Mesenchymal stem cell (in vitro differentiated cells and primary cell): ENCODE measurements at regions not wholly inside any gene's neighbourhood (a gene's known extent, or its start where the extent isn't known, plus 50 kb on each side); places are given as distances from the start of the nearest gene placed in this dataset.
"Not testable (repeated sequence)": the region's sequence is repeated elsewhere in the genome, so short reads cannot be mapped to it uniquely, and the experiment has no call there.

Source experiments
- DNase-seq: peaks from one replicate; pipeline ENCODE4 v3.0.0-alpha.2; 2013
- H2AFZ ChIP-seq: one replicate; pipeline ENCODE4 v1.6.1; 2013; ENCODE audit warnings: low read depth, mild to moderate bottlenecking, control low read depth, inconsistent platforms, low read length, moderate library complexity
- H2AK5ac ChIP-seq: 2 replicates; pipeline ENCODE4 v1.6.1; 2013; ENCODE audit warnings: low read length, moderate library complexity, mild to moderate bottlenecking, inconsistent platforms; ENCODE audit not compliant: severe bottlenecking
- H2BK120ac ChIP-seq: one replicate; pipeline ENCODE4 v1.6.1; 2013; ENCODE audit warnings: low read depth, mild to moderate bottlenecking, inconsistent platforms, low read length, moderate library complexity
- H2BK12ac ChIP-seq, 2 experiments: one replicate each; pipeline ENCODE4 v1.6.1; 2013; ENCODE audit warnings: inconsistent platforms in 2 of 2, low read length in 2 of 2, mild to moderate bottlenecking in 2 of 2, moderate library complexity in 2 of 2, control low read depth in 1 of 2
- H2BK15ac ChIP-seq: one replicate; pipeline ENCODE4 v1.6.1; 2013; ENCODE audit warnings: mild to moderate bottlenecking, low read depth, inconsistent platforms; ENCODE audit not compliant: poor library complexity, severe bottlenecking
- H2BK5ac ChIP-seq: 2 replicates; pipeline ENCODE4 v1.6.1; 2013; ENCODE audit warnings: low read depth, mild to moderate bottlenecking, low read length, control low read depth, inconsistent platforms; ENCODE audit not compliant: poor library complexity, severe bottlenecking
- H3K14ac ChIP-seq, 2 experiments: one replicate each; pipeline ENCODE4 v1.6.1; 2013; ENCODE audit warnings: inconsistent platforms in 2 of 2, low read length in 2 of 2, control low read depth in 1 of 2, mild to moderate bottlenecking in 1 of 2, moderate library complexity in 1 of 2
- H3K18ac ChIP-seq, 2 experiments: one replicate each; pipeline ENCODE4 v1.6.1; 2013; ENCODE audit warnings: inconsistent platforms in 2 of 2, low read length in 2 of 2, control low read depth in 1 of 2, low read depth in 1 of 2, mild to moderate bottlenecking in 1 of 2
- H3K23ac ChIP-seq, 2 experiments: one replicate each; pipeline ENCODE4 v1.6.1; 2013; ENCODE audit warnings: inconsistent platforms in 2 of 2, low read length in 2 of 2, mild to moderate bottlenecking in 2 of 2, moderate library complexity in 2 of 2, control low read depth in 1 of 2
- H3K27ac ChIP-seq: 2 replicates; pipeline ENCODE4 v1.5.1; 2013; ENCODE audit warnings: mild to moderate bottlenecking, moderate library complexity, low read length, control low read depth, inconsistent platforms; ENCODE audit not compliant: poor library complexity, severe bottlenecking
- H3K27me3 ChIP-seq, 2 experiments: 2 replicates each; pipeline versions ENCODE4 v1.6.1 to v1.7.0; 2013; ENCODE audit warnings: low read length in 2 of 2, mild to moderate bottlenecking in 2 of 2, moderate library complexity in 2 of 2, control low read depth in 1 of 2, inconsistent platforms in 1 of 2; ENCODE audit not compliant: control insufficient read depth in 1 of 2, insufficient read depth in 1 of 2
- H3K36me3 ChIP-seq, 2 experiments: 2 replicates each; pipeline versions ENCODE4 v1.6.1 to v1.7.0; 2013; ENCODE audit warnings: low read length in 2 of 2, control low read depth in 1 of 2, inconsistent platforms in 1 of 2, low read depth in 1 of 2, mild to moderate bottlenecking in 1 of 2; ENCODE audit not compliant: insufficient read depth in 2 of 2, control insufficient read depth in 1 of 2
- H3K4ac ChIP-seq, 2 experiments: one replicate each; pipeline ENCODE4 v1.6.1; 2013; ENCODE audit warnings: inconsistent platforms in 2 of 2, low read length in 2 of 2, mild to moderate bottlenecking in 2 of 2, moderate library complexity in 2 of 2, control low read depth in 1 of 2, low read depth in 1 of 2
- H3K4me1 ChIP-seq: 2 replicates; pipeline ENCODE4 v1.6.1; 2013; ENCODE audit warnings: low read depth, low read length, control low read depth; ENCODE audit not compliant: control insufficient read depth, insufficient read depth
- H3K4me2 ChIP-seq: 2 replicates; pipeline ENCODE4 v1.6.1; 2013; ENCODE audit warnings: low read length, mild to moderate bottlenecking, inconsistent platforms; ENCODE audit not compliant: poor library complexity, severe bottlenecking
- H3K4me3 ChIP-seq, 2 experiments: 2 replicates each; pipeline versions ENCODE4 v1.5.1 to v1.7.0; 2013; ENCODE audit warnings: low read length in 2 of 2, mild to moderate bottlenecking in 2 of 2, control low read depth in 1 of 2, low read depth in 1 of 2; ENCODE audit not compliant: insufficient read depth in 1 of 2
- H3K79me1 ChIP-seq: replicated peaks from 2 replicates; pipeline ENCODE4 v1.6.1; 2013; ENCODE audit warnings: mild to moderate bottlenecking, control low read depth, low read length, inconsistent platforms; ENCODE audit not compliant: poor library complexity, severe bottlenecking
- H3K9ac ChIP-seq: 2 replicates; pipeline ENCODE4 v1.7.0; 2013; ENCODE audit warnings: mild to moderate bottlenecking, low read length, moderate library complexity
- H3K9me3 ChIP-seq: 2 replicates; pipeline ENCODE4 v1.7.0; 2013; ENCODE audit warnings: mild to moderate bottlenecking, low read length; ENCODE audit not compliant: control insufficient read depth
- H4K8ac ChIP-seq: one replicate; pipeline ENCODE4 v1.6.1; 2013; ENCODE audit warnings: inconsistent platforms, mild to moderate bottlenecking, low read length, moderate library complexity
- H4K91ac ChIP-seq: one replicate; pipeline ENCODE4 v1.6.1; 2013; ENCODE audit warnings: mild to moderate bottlenecking, low read length, inconsistent platforms
- WGBS: methylation state at CpG from one replicate; pipeline ENCODE4 v1.1.7; 2013; ENCODE audit warnings: mixed read lengths; 5-methylcytosine and 5-hydroxymethylcytosine counted together

GRCh38 chr6:74570044-74570443, 635.8 kb downstream of the COL12A1 start:
- no peak overlapping the region for H3K14ac ChIP-seq
- H2AK5ac ChIP-seq = no peak overlapping the region
- no peak overlapping the region for H2BK15ac ChIP-seq
- no peak overlapping the region for H3K4ac ChIP-seq
- no peak overlapping the region for H3K9ac ChIP-seq
- no peak overlapping the region for H2BK5ac ChIP-seq
- H3K27ac ChIP-seq = no peak overlapping the region
- 93% methylated on average over 1 of the region's 1 CpG for WGBS
- H3K4me3 ChIP-seq = no peak overlapping the region
- H3K4me2 ChIP-seq = no peak overlapping the region
- H3K4me1 ChIP-seq = no peaks in the 10 kb centered on the region
- H2AFZ ChIP-seq = no peak overlapping the region
- no peaks in the 10 kb centered on the region for H3K36me3 ChIP-seq
- H3K27me3 ChIP-seq = no peaks in the 10 kb centered on the region
- no peak overlapping the region for H4K91ac ChIP-seq
- no peaks in the 10 kb centered on the region for H3K79me1 ChIP-seq
- H3K23ac ChIP-seq = no peak overlapping the region
- no peaks in the 10 kb centered on the region for H3K9me3 ChIP-seq
- no peak for DNase-seq
- H2BK12ac ChIP-seq = no peak overlapping the region
- no peak overlapping the region for H3K18ac ChIP-seq
- no peak overlapping the region for H4K8ac ChIP-seq
- no peak overlapping the region for H2BK120ac ChIP-seq

DNA sequence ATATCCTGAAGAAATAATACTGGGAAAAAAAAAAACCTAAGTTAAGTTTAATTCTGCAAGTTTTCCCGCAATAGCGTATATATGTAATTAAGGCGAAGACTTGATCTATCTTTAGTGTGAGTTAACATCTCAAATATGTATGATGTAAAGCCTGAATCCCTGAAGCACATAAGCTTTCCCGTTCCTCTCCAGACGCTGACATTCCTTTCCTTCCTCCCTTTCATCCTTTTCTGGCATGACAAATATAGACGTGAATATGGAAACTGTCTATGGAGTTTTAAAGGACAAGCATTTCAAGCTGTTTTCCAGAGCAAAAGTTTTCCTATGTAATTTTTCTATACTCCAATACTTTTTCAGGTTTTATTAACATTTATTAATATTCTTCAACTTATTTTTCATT, 637.0 kb downstream of the COL12A1 start:
- Histone ChIP-seq H3K36me3 (no peaks in the 10 kb centered on the region), H3K18ac (no peak overlapping the region), H3K4me1 (no peaks in the 10 kb centered on the region), H3K14ac (no peak overlapping the region), H3K4me2 (no peak overlapping the region), H2BK5ac (no peak overlapping the region), H3K79me1 (no peaks in the 10 kb centered on the region), H3K4me3 (no peak overlapping the region), H2AFZ (no peak overlapping the region), H3K23ac (no peak overlapping the region), H4K91ac (no peak overlapping the region), H2BK15ac (no peak overlapping the region), H3K27me3 (no peaks in the 10 kb centered on the region), H3K9ac (no peak overlapping the region), H2BK12ac (no peak overlapping the region), H2AK5ac (no peak overlapping the region), H4K8ac (no peak overlapping the region), H2BK120ac (no peak overlapping the region), H3K9me3 (no peaks in the 10 kb centered on the region), H3K27ac (no peak overlapping the region), H3K4ac (no peak overlapping the region)
- DNase-seq = peak; percentile 38
- WGBS = 40% methylated on average over 2 of the region's 6 CpGs

- not testable (repeated sequence) for H2AFZ ChIP-seq, H3K27me3 ChIP-seq, H3K23ac ChIP-seq, H4K91ac ChIP-seq, H2BK12ac ChIP-seq, DNase-seq, H3K27ac ChIP-seq, H3K4me3 ChIP-seq, H4K8ac ChIP-seq, H2BK120ac ChIP-seq, H3K14ac ChIP-seq, H2AK5ac ChIP-seq, H3K36me3 ChIP-seq, H2BK15ac ChIP-seq, H3K79me1 ChIP-seq, H3K4ac ChIP-seq, H3K9ac ChIP-seq, H2BK5ac ChIP-seq, H3K9me3 ChIP-seq, H3K4me2 ChIP-seq, H3K18ac ChIP-seq, H3K4me1 ChIP-seq
- 97% methylated on average over 2 of the region's 4 CpGs for WGBS
Measured at GRCh38 chr6:74567923-74568290, 637.9 kb downstream of the COL12A1 start.

DNA sequence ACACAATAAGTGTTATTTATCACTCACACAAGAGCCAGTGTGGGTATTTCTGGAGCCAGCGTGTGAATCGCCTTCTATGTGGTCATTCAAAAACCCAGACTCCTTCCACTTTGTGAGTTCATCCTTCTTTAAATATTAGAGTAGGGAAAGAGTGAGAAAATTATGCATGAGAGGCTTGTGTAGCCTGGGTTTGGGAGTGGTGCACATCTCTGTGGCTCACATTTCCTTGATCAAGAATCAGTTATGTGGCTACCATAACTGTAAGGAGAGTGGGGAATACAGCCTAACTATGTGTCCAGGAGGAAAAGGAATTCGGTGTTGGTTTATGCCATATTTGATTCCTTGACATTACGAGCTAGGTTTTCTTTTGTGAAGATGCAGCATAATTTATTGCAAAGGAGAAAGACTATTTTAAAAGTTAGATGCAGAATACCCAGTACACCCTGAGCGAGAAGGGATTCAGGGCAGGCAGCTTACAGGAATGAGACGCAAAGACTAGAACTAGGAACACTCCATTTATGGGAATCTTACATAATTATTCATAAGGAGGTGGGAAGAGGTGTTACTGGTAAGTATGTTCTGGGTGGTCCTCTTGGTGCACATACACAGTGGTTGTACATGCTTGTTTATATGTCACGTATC, 638.5 kb downstream of the COL12A1 start:
- H2BK120ac ChIP-seq = no peak overlapping the region
- no peak overlapping the region for H3K23ac ChIP-seq
- WGBS = 96% methylated on average over 5 of the region's 7 CpGs
- no peaks in the 10 kb centered on the region for H3K79me1 ChIP-seq
- H2BK12ac ChIP-seq = no peak overlapping the region
- H3K18ac ChIP-seq = no peak overlapping the region
- H3K36me3 ChIP-seq = no peaks in the 10 kb centered on the region
- no peak overlapping the region for H4K8ac ChIP-seq
- H2AK5ac ChIP-seq = no peak overlapping the region
- no peaks in the 10 kb centered on the region for H3K4me1 ChIP-seq
- no peaks in the 10 kb centered on the region for H3K27me3 ChIP-seq
- no peak overlapping the region for H3K27ac ChIP-seq
- no peak overlapping the region for H2BK5ac ChIP-seq
- H3K4me2 ChIP-seq = no peak overlapping the region
- no peak overlapping the region for H3K9ac ChIP-seq
- no peak overlapping the region for H4K91ac ChIP-seq
- no peak overlapping the region for H2AFZ ChIP-seq
- no peak overlapping the region for H3K4me3 ChIP-seq
- no peak overlapping the region for H3K14ac ChIP-seq
- no peak overlapping the region for H3K4ac ChIP-seq
- H2BK15ac ChIP-seq = no peak overlapping the region
- H3K9me3 ChIP-seq = no peaks in the 10 kb centered on the region
- no peak for DNase-seq
